Right ventricle myocardium superior (tissue), 1 donor: ENCODE measurements at regions not wholly inside any gene's neighbourhood (a gene's known extent, or its start where the extent isn't known, plus 50 kb on each side); places are given as distances from the start of the nearest gene placed in this dataset.
A peak's percentile ranks its signal among the peaks of the same experiment; 100 is the strongest.

Experiments
- ATAC-seq: fragments of 200-7000 bp; cut with Tn5 transposase; one replicate; pipeline ENCODE4 v1.9.1; 2020; ENCODE audit warnings: mild to moderate bottlenecking; ENCODE audit not compliant: poor library complexity
- DNase-seq: peaks from one replicate; pipeline ENCODE4 v3.0.0-alpha.2; 2020
- intact Hi-C: fragments of 100-400 bp; cut with DNase I; formaldehyde crosslinking; loops from one replicate; pipeline ENCODE4 v1.11.2; 2022
- donor health status: DM: no; HTN: yes; CAD: no; lungs with severe emphysema.

GRCh38 chr1:55662875-55663274 lies 447.7 kb upstream of the USP24 start:
- no peak for DNase-seq
- ATAC-seq, result no peak
- intact Hi-C loops, result no loop called here

GRCh38 chr1:55658917-55659316 lies 443.8 kb upstream of the USP24 start:
- ATAC-seq (no peak), DNase-seq (no peak)
- intact Hi-C loops, result no loop called here

- ATAC-seq, result peak; percentile 18
- intact Hi-C loops, result no loop called here
- DNase-seq, result no peak
Measured at GRCh38 chr1:55654750-55655149, 439.6 kb upstream of the USP24 start.

GRCh38 chr1:55654171-55654570 lies 439.0 kb upstream of the USP24 start:
- intact Hi-C loops, result no loop called here
- ATAC-seq, result no peak
- no peak for DNase-seq

GRCh38 chr1:55650444-55650843 lies 435.3 kb upstream of the USP24 start:
- DNase-seq (no peak), ATAC-seq (no peak)
- intact Hi-C loops, result no loop called here

GRCh38 chr1:55646181-55646580 lies 431.0 kb upstream of the USP24 start:
- intact Hi-C loops, result no loop called here
- DNase-seq, result no peak

GRCh38 chr1:55645270-55645669 lies 430.1 kb upstream of the USP24 start:
- intact Hi-C loops, result no loop called here
- ATAC-seq (no peak), DNase-seq (no peak)

More at GRCh38 chr1:55646181-55646580, 431.0 kb upstream of the USP24 start:
- no peak for ATAC-seq

GRCh38 chr1:55641947-55642346 lies 426.8 kb upstream of the USP24 start:
- no peak for ATAC-seq

GRCh38 chr1:55640708-55641473 lies 425.7 kb upstream of the USP24 start:
- ATAC-seq, result peak; percentile 91
- DNase-seq, result peak; percentile 82
- intact Hi-C loops, result no loop called here

More at GRCh38 chr1:55641947-55642346, 426.8 kb upstream of the USP24 start:
- DNase-seq, result no peak
- intact Hi-C loops, result no loop called here

- intact Hi-C loops, result no loop called here
- ATAC-seq (no peak), DNase-seq (no peak)
Measured at GRCh38 chr1:55639526-55639925, 424.4 kb upstream of the USP24 start.

- ATAC-seq (no peak), DNase-seq (no peak)
- intact Hi-C loops, result no loop called here
Measured at GRCh38 chr1:55639051-55639450, 423.9 kb upstream of the USP24 start.

GRCh38 chr1:55636696-55637095 lies 421.5 kb upstream of the USP24 start:
- DNase-seq (no peak), ATAC-seq (no peak)
- intact Hi-C loops, result no loop called here

GRCh38 chr1:55635856-55636255 lies 420.7 kb upstream of the USP24 start:
- ATAC-seq (peak; percentile 55), DNase-seq (no peak)
- intact Hi-C loops, result no loop called here

- intact Hi-C loops, result no loop called here
- DNase-seq (no peak), ATAC-seq (no peak)
Measured at GRCh38 chr1:55634516-55634915, 419.4 kb upstream of the USP24 start.

- DNase-seq (no peak), ATAC-seq (no peak)
- intact Hi-C loops, result no loop called here
Measured at GRCh38 chr1:55632906-55633305, 417.7 kb upstream of the USP24 start.

- no peak for DNase-seq
- intact Hi-C loops, result no loop called here
- peak; percentile 22 for ATAC-seq
Measured at GRCh38 chr1:55632058-55632457, 416.9 kb upstream of the USP24 start.

- DNase-seq (no peak), ATAC-seq (no peak)
- intact Hi-C loops, result no loop called here
Measured at GRCh38 chr1:55631509-55631908, 416.3 kb upstream of the USP24 start.

- intact Hi-C loops, result no loop called here
- no peak for ATAC-seq
- DNase-seq, result no peak
Measured at GRCh38 chr1:55626326-55626725, 411.2 kb upstream of the USP24 start.

- ATAC-seq, result no peak
Measured at GRCh38 chr1:55624766-55625165, 409.6 kb upstream of the USP24 start.

GRCh38 chr1:55623311-55623710 lies 408.1 kb upstream of the USP24 start:
- intact Hi-C loops, result no loop called here
- peak; percentile 94 for ATAC-seq
- DNase-seq, result peak; percentile 79

More at GRCh38 chr1:55624766-55625165, 409.6 kb upstream of the USP24 start:
- intact Hi-C loops, result no loop called here
- no peak for DNase-seq

GRCh38 chr1:55622074-55622473 lies 406.9 kb upstream of the USP24 start:
- no peak for ATAC-seq
- intact Hi-C loops, result no loop called here
- no peak for DNase-seq
